ENCODE measurements at regions not wholly inside any gene's neighbourhood (a gene's known extent, or its start where the extent isn't known, plus 50 kb on each side); places are given as distances from the start of the nearest gene placed in this dataset.

- no peak for TF ChIP-seq CTCF (IDR thresholded peaks at IDR 0.05)
- TF ChIP-seq POLR2AphosphoS5 (IDR thresholded peaks at IDR 0.05), result no peak
- no peak for TF ChIP-seq EP300 (IDR thresholded peaks at IDR 0.05)
- TF ChIP-seq POLR2A (IDR thresholded peaks at IDR 0.05; ENCODE audit: low read depth), result no peak
Measured at GRCh38 chr15:92715758-92716157, 60.2 kb upstream of the FAM174B start.

Data from esophagus muscularis mucosa (tissue), 4 donors.